MG63 (cell line): ENCODE measurements at regions not wholly inside any gene's neighbourhood (a gene's known extent, or its start where the extent isn't known, plus 50 kb on each side); places are given as distances from the start of the nearest gene placed in this dataset.
"Not testable (repeated sequence)": the region's sequence is repeated elsewhere in the genome, so short reads cannot be mapped to it uniquely, and the experiment has no call there.

ENCODE experiments used
- DNase-seq: peaks from one replicate; pipeline ENCODE4 v3.0.0-alpha.2; 2020
- H3K27me3 ChIP-seq: fragments of 250-450 bp; sonication (Bioruptor Pico); 2 replicates; pipeline ENCODE4 v1.5.1; 2020; ENCODE audit warnings: mild to moderate bottlenecking, moderate library complexity
- H3K36me3 ChIP-seq: fragments of 250-450 bp; sonication (Bioruptor Pico); 2 replicates; pipeline ENCODE4 v1.5.1; 2020; ENCODE audit warnings: mild to moderate bottlenecking, moderate library complexity
- H3K4me3 ChIP-seq: fragments of 250-450 bp; sonication (Bioruptor Pico); 2 replicates; pipeline ENCODE4 v1.5.1; 2020; ENCODE audit warnings: mild to moderate bottlenecking, moderate library complexity
- H3K9me3 ChIP-seq: fragments of 250-450 bp; sonication (Bioruptor Pico); 2 replicates; pipeline ENCODE4 v1.5.1; 2020; ENCODE audit warnings: mild to moderate bottlenecking, moderate library complexity

GRCh38 chr16:62288990-62289629 is 252.9 kb upstream of the CDH8 start:
- Histone ChIP-seq H3K36me3 (no peaks in the 10 kb centered on the region), H3K4me3 (no peak overlapping the region), H3K9me3 (no peaks in the 10 kb centered on the region), H3K27me3 (no peaks in the 10 kb centered on the region)
- no peak for DNase-seq

- H3K27me3 ChIP-seq = no peaks in the 10 kb centered on the region
- no peaks in the 10 kb centered on the region for H3K9me3 ChIP-seq
- H3K4me3 ChIP-seq = no peak overlapping the region
- no peak for DNase-seq
- no peaks in the 10 kb centered on the region for H3K36me3 ChIP-seq
Observed at GRCh38 chr16:62280506-62280905, 244.3 kb upstream of the CDH8 start.

GRCh38 chr16:62277942-62278341 is 241.7 kb upstream of the CDH8 start:
- H3K9me3 ChIP-seq = no peaks in the 10 kb centered on the region
- H3K36me3 ChIP-seq = no peaks in the 10 kb centered on the region
- H3K4me3 ChIP-seq = no peak overlapping the region
- H3K27me3 ChIP-seq = no peaks in the 10 kb centered on the region
- DNase-seq = no peak

GRCh38 chr16:62276637-62277036 is 240.4 kb upstream of the CDH8 start:
- no peaks in the 10 kb centered on the region for H3K9me3 ChIP-seq
- DNase-seq = no peak
- H3K4me3 ChIP-seq = no peak overlapping the region
- no peaks in the 10 kb centered on the region for H3K27me3 ChIP-seq
- H3K36me3 ChIP-seq = no peaks in the 10 kb centered on the region

GRCh38 chr16:62272035-62272434 is 235.8 kb upstream of the CDH8 start:
- H3K9me3 ChIP-seq = no peaks in the 10 kb centered on the region
- H3K27me3 ChIP-seq = no peaks in the 10 kb centered on the region
- H3K36me3 ChIP-seq = no peaks in the 10 kb centered on the region
- no peak overlapping the region for H3K4me3 ChIP-seq
- DNase-seq = no peak

GRCh38 chr16:62261760-62262159 is 225.5 kb upstream of the CDH8 start:
- DNase-seq = no peak
- Histone ChIP-seq H3K9me3 (no peaks in the 10 kb centered on the region), H3K4me3 (no peak overlapping the region), H3K36me3 (no peaks in the 10 kb centered on the region), H3K27me3 (no peaks in the 10 kb centered on the region)

GRCh38 chr16:62258931-62259435 is 222.7 kb upstream of the CDH8 start:
- H3K36me3 ChIP-seq, H3K9me3 ChIP-seq, DNase-seq, H3K27me3 ChIP-seq, H3K4me3 ChIP-seq: not testable (repeated sequence)

GRCh38 chr16:62256406-62256805 is 220.2 kb upstream of the CDH8 start:
- H3K4me3 ChIP-seq = no peak overlapping the region
- DNase-seq = no peak
- no peaks in the 10 kb centered on the region for H3K36me3 ChIP-seq
- H3K27me3 ChIP-seq = no peaks in the 10 kb centered on the region
- no peaks in the 10 kb centered on the region for H3K9me3 ChIP-seq

GRCh38 chr16:62254847-62255246 is 218.6 kb upstream of the CDH8 start:
- Histone ChIP-seq H3K27me3 (no peaks in the 10 kb centered on the region), H3K4me3 (no peak overlapping the region)
- DNase-seq = no peak

GRCh38 chr16:62254372-62254771 is 218.1 kb upstream of the CDH8 start:
- Histone ChIP-seq H3K27me3 (no peaks in the 10 kb centered on the region), H3K4me3 (no peak overlapping the region), H3K36me3 (no peaks in the 10 kb centered on the region), H3K9me3 (no peaks in the 10 kb centered on the region)
- no peak for DNase-seq

More at GRCh38 chr16:62254847-62255246, 218.6 kb upstream of the CDH8 start:
- no peaks in the 10 kb centered on the region for H3K36me3 ChIP-seq
- H3K9me3 ChIP-seq = no peaks in the 10 kb centered on the region

- DNase-seq = no peak
- H3K4me3 ChIP-seq = no peak overlapping the region
- H3K9me3 ChIP-seq = no peaks in the 10 kb centered on the region
- no peaks in the 10 kb centered on the region for H3K36me3 ChIP-seq
- H3K27me3 ChIP-seq = no peaks in the 10 kb centered on the region
Observed at GRCh38 chr16:62253966-62254365, 217.7 kb upstream of the CDH8 start.

- DNase-seq = no peak
- H3K4me3 ChIP-seq = no peak overlapping the region
- H3K9me3 ChIP-seq = no peaks in the 10 kb centered on the region
- no peaks in the 10 kb centered on the region for H3K27me3 ChIP-seq
- no peaks in the 10 kb centered on the region for H3K36me3 ChIP-seq
Observed at GRCh38 chr16:62249069-62249468, 212.8 kb upstream of the CDH8 start.

GRCh38 chr16:62240722-62241121 is 204.5 kb upstream of the CDH8 start:
- H3K4me3 ChIP-seq = no peak overlapping the region
- H3K36me3 ChIP-seq = no peaks in the 10 kb centered on the region
- H3K9me3 ChIP-seq = no peaks in the 10 kb centered on the region
- H3K27me3 ChIP-seq = no peaks in the 10 kb centered on the region
- no peak for DNase-seq

GRCh38 chr16:62225675-62226074 is 189.4 kb upstream of the CDH8 start:
- Histone ChIP-seq H3K4me3 (no peak overlapping the region), H3K27me3 (no peaks in the 10 kb centered on the region), H3K36me3 (no peaks in the 10 kb centered on the region), H3K9me3 (no peaks in the 10 kb centered on the region)
- peak; percentile 76 for DNase-seq

GRCh38 chr16:62224646-62225209 is 188.5 kb upstream of the CDH8 start:
- Histone ChIP-seq H3K9me3 (no peaks in the 10 kb centered on the region), H3K27me3 (no peaks in the 10 kb centered on the region), H3K36me3 (no peaks in the 10 kb centered on the region), H3K4me3 (no peak overlapping the region)
- DNase-seq = no peak

- Histone ChIP-seq H3K9me3 (no peaks in the 10 kb centered on the region), H3K36me3 (no peaks in the 10 kb centered on the region), H3K27me3 (no peaks in the 10 kb centered on the region), H3K4me3 (no peak overlapping the region)
- no peak for DNase-seq
Observed at GRCh38 chr16:62216837-62217236, 180.6 kb upstream of the CDH8 start.

- Histone ChIP-seq H3K36me3 (no peaks in the 10 kb centered on the region), H3K4me3 (no peak overlapping the region), H3K9me3 (no peaks in the 10 kb centered on the region), H3K27me3 (no peaks in the 10 kb centered on the region)
- no peak for DNase-seq
Observed at GRCh38 chr16:62213763-62214162, 177.5 kb upstream of the CDH8 start.

- Histone ChIP-seq H3K36me3 (no peaks in the 10 kb centered on the region), H3K9me3 (no peaks in the 10 kb centered on the region), H3K4me3 (no peak overlapping the region), H3K27me3 (no peaks in the 10 kb centered on the region)
- DNase-seq = no peak
Observed at GRCh38 chr16:62208934-62209333, 172.7 kb upstream of the CDH8 start.
